ENCODE measurements at regions not wholly inside any gene's neighbourhood (a gene's known extent, or its start where the extent isn't known, plus 50 kb on each side); places are given as distances from the start of the nearest gene placed in this dataset.

- TF ChIP-seq, protein P1, sequence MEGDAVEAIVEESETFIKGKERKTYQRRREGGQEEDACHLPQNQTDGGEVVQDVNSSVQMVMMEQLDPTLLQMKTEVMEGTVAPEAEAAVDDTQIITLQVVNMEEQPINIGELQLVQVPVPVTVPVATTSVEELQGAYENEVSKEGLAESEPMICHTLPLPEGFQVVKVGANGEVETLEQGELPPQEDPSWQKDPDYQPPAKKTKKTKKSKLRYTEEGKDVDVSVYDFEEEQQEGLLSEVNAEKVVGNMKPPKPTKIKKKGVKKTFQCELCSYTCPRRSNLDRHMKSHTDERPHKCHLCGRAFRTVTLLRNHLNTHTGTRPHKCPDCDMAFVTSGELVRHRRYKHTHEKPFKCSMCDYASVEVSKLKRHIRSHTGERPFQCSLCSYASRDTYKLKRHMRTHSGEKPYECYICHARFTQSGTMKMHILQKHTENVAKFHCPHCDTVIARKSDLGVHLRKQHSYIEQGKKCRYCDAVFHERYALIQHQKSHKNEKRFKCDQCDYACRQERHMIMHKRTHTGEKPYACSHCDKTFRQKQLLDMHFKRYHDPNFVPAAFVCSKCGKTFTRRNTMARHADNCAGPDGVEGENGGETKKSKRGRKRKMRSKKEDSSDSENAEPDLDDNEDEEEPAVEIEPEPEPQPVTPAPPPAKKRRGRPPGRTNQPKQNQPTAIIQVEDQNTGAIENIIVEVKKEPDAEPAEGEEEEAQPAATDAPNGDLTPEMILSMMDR (IDR thresholded peaks at IDR 0.05; ENCODE audit: poor library complexity, severe bottlenecking), result no peak
- no peak for TF ChIP-seq MXI1 (conservative IDR thresholded peaks at IDR 0.05; ENCODE audit: poor library complexity, severe bottlenecking)
- TF ChIP-seq POLR2AphosphoS5 (IDR thresholded peaks at IDR 0.05), result no peak
- TF ChIP-seq SMC3 (conservative IDR thresholded peaks at IDR 0.05; ENCODE audit: poor library complexity), result no peak
- TF ChIP-seq REST (IDR thresholded peaks at IDR 0.05; ENCODE audit: borderline replicate concordance), result no peak
- no peak for TF ChIP-seq EP300 (conservative IDR thresholded peaks at IDR 0.05; ENCODE audit: poor library complexity, severe bottlenecking)
- no peak for TF ChIP-seq EZH2 (IDR thresholded peaks at IDR 0.05; ENCODE audit: borderline replicate concordance, insufficient read depth, low read length, poor library complexity, severe bottlenecking)
- TF ChIP-seq RAD21 (conservative IDR thresholded peaks at IDR 0.05), result no peak
- no peak for TF ChIP-seq TAF1 (IDR thresholded peaks at IDR 0.05; ENCODE audit: low read depth)
Observed at GRCh38 chr6:104256646-104257045, 603.1 kb downstream of the HACE1 start.
